Chondrocyte (in vitro differentiated cells): ENCODE measurements at regions not wholly inside any gene's neighbourhood (a gene's known extent, or its start where the extent isn't known, plus 50 kb on each side); places are given as distances from the start of the nearest gene placed in this dataset.

Experiments
- DNase-seq: peaks from one replicate; pipeline ENCODE4 v3.0.0; 2021; ENCODE audit warnings: mixed read lengths, low spot score
- H3K27ac Mint-ChIP-seq: one replicate; pipeline ENCODE4 v1.8.0; 2021; ENCODE audit warnings: mild to moderate bottlenecking, moderate library complexity, mixed read lengths; ENCODE audit not compliant: unreplicated experiment
- H3K27me3 Mint-ChIP-seq: 2 replicates; pipeline ENCODE4 v1.8.0; 2021; ENCODE audit warnings: low read depth, mixed read lengths
- H3K36me3 Mint-ChIP-seq: 2 replicates; pipeline ENCODE4 v1.8.0; 2021; ENCODE audit warnings: low read depth, mixed read lengths
- H3K4me1 Mint-ChIP-seq: 2 replicates; pipeline ENCODE4 v1.8.0; 2021; ENCODE audit warnings: low read depth, mild to moderate bottlenecking, mixed read lengths
- H3K4me3 Mint-ChIP-seq: one replicate; pipeline ENCODE4 v1.8.0; 2021; ENCODE audit warnings: mild to moderate bottlenecking, moderate library complexity, mixed read lengths; ENCODE audit not compliant: unreplicated experiment
- H3K9me3 Mint-ChIP-seq: 2 replicates; pipeline ENCODE4 v1.8.0; 2021; ENCODE audit warnings: low read depth, mixed read lengths
- CTCF ChIP-seq: fragments of 200-600 bp; sonication (generic); IDR thresholded peaks from 2 replicates; pipeline ENCODE4 v1.5.0; 2021; ENCODE audit warnings: antibody characterized with exemption, mild to moderate bottlenecking, moderate library complexity

- no peak for TF ChIP-seq CTCF
- H3K27ac Mint-ChIP-seq, result no peak overlapping the region
- H3K4me3 Mint-ChIP-seq, result no peak overlapping the region
- DNase-seq, result no peak
- H3K36me3 Mint-ChIP-seq, result no peaks in the 10 kb centered on the region
- no peaks in the 10 kb centered on the region for H3K9me3 Mint-ChIP-seq
- H3K4me1 Mint-ChIP-seq, result peaks cover 38% of the 10 kb centered on the region
- H3K27me3 Mint-ChIP-seq, result no peaks in the 10 kb centered on the region
These were observed 244.9 kb upstream of the ANKRD55 start for GRCh38 chr5:56478062-56478461.

DNA sequence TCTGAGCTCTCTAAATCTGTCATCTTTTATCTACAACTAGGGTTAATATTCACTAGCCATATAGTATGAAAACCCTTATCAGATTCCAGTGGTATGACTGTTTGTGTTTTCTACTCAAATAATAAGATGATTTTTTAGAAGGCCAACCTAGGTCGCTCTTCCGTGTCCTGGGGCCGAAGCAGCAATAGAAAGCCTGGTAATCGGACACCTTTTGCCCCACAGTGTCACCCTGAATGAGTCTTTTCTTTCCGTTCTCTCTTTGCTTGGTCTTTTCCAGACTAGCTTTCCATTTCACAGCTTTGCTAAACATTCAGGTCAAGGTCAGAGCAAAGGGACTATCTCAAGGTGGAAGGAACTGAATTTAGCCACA, 243.3 kb upstream of the ANKRD55 start:
- TF ChIP-seq CTCF, result no peak
- H3K27me3 Mint-ChIP-seq, result no peaks in the 10 kb centered on the region
- peaks cover 36% of the 10 kb centered on the region for H3K4me1 Mint-ChIP-seq
- no peaks in the 10 kb centered on the region for H3K36me3 Mint-ChIP-seq
- no peaks in the 10 kb centered on the region for H3K9me3 Mint-ChIP-seq
- no peak overlapping the region for H3K4me3 Mint-ChIP-seq
- DNase-seq, result no peak
- peak overlapping the region; percentile 34 for H3K27ac Mint-ChIP-seq

DNA sequence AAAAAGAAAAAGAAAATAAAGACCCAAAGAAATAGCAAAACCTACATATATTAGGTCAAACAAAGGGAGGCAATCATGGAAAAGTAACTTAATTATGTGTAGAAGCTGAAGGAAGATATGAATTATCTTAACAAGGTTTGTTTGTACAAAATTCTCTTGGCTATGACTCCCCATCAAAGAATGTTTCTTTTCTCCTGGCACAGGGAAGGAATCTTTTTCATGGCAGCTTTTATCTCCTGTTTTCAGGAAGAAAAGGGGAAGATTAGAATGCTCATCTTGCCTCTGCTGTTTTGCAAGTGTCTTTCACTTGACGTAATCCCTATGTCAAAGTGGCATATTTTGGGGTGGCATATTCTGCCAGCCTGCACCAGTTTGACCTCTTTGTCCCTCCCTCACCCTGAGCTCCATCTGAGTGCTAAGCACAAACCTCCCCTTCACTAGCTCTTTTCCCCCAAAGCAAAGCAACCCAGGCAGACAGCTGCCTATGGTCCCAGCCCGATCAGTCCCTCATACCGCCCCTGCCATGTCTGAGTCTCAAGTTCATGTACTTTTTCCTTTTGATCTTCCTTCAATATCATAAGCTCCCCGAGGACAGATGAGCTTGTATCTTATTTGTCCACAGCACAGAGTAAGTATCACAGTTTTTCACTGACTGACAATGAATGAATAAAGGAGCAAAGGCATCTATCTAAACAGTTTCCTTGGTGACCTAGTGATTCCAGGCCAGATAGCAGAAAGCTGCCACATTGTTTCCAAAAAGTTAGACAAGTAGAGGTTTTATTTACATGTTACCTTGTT, 242.8 kb upstream of the ANKRD55 start:
- Mint-ChIP-seq H3K9me3 (no peaks in the 10 kb centered on the region), H3K4me3 (no peak overlapping the region), H3K27ac (peak overlapping the region; percentile 10), H3K27me3 (no peaks in the 10 kb centered on the region), H3K4me1 (peaks cover 33% of the 10 kb centered on the region), H3K36me3 (no peaks in the 10 kb centered on the region)
- no peak for TF ChIP-seq CTCF
- DNase-seq, result no peak

- no peak overlapping the region for H3K27ac Mint-ChIP-seq
- no peak overlapping the region for H3K4me3 Mint-ChIP-seq
- H3K36me3 Mint-ChIP-seq, result no peaks in the 10 kb centered on the region
- TF ChIP-seq CTCF, result no peak
- H3K4me1 Mint-ChIP-seq, result peaks cover 17% of the 10 kb centered on the region
- DNase-seq, result no peak
- no peaks in the 10 kb centered on the region for H3K27me3 Mint-ChIP-seq
- no peaks in the 10 kb centered on the region for H3K9me3 Mint-ChIP-seq
These were observed 238.6 kb upstream of the ANKRD55 start for GRCh38 chr5:56471707-56472106.

DNA sequence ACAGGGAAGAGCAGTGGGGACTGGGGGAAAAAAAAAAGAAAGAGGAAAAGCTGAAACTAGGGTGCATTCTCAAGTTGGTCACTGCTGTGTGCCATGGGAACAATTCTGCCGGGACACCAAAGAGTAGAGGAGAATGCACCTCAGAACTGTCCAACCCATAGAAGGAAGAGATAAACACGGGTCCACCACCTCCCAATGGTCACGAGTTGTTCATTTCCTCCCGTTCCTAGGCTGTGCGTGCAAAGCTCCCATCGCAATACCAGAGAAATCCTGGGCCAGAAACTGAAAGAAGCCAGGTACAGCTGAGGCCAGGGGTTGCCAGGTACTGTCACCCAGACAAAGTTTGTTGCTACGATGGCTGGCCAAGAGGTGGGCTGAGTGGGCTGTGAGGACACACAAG, 236.9 kb upstream of the ANKRD55 start:
- no peaks in the 10 kb centered on the region for H3K36me3 Mint-ChIP-seq
- TF ChIP-seq CTCF, result no peak
- H3K27ac Mint-ChIP-seq, result no peak overlapping the region
- peaks cover 18% of the 10 kb centered on the region for H3K4me1 Mint-ChIP-seq
- H3K27me3 Mint-ChIP-seq, result no peaks in the 10 kb centered on the region
- no peak for DNase-seq
- H3K9me3 Mint-ChIP-seq, result no peaks in the 10 kb centered on the region
- no peak overlapping the region for H3K4me3 Mint-ChIP-seq
